Stimulated activated CD4-positive, alpha-beta T cell treated with anti-CD3 and anti-CD28 coated beads, TNF-alpha, amount 100 ng/mL, for 4 hours (primary cell): ENCODE measurements at regions not wholly inside any gene's neighbourhood (a gene's known extent, or its start where the extent isn't known, plus 50 kb on each side); places are given as distances from the start of the nearest gene placed in this dataset.

ENCODE experiments used
- DNase-seq, 3 experiments: peaks; one replicate each; pipeline ENCODE4 v3.0.0-alpha.2; 2020; ENCODE audit warnings: low read depth in 3 of 3

DNA sequence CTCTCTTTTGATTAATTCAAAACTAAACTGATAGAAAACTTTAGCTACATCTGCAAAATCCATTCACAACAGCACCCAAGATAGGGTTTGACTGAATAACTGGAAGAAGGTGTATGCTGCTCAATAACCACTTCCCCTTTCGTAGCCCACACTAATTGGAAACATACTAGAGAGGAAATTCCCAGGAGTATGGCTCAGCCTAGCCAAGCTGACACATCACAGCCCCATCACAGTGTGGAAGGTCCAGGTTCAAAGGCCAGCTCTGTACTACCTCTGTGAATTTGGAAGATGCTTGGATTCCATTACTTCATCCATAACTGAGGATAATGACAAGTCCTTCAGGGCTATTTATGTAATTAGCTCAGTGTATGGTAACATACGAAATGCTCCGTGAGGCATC lies 185.4 kb downstream of the FBXO15 start:
- no peak for DNase-seq

DNA sequence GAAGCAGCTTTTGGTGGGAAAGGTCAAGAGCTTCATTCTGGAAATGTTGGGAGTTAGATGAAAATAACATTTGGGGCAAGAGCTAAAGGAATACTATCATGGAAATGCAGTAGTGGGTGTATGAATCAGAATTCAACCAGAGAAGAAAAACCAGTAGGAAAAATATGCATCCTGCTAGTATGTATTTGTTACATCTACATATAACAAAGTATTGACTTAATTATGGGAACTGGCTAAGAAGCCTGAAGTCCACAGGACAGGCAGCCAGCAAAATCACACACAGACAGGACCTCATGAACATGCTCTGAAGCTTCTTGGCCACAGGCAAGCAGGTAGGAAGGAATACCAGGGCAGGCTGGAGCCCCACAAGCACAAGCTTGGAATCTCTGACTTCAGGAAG lies 185.8 kb downstream of the FBXO15 start:
- DNase-seq, result no peak

DNA sequence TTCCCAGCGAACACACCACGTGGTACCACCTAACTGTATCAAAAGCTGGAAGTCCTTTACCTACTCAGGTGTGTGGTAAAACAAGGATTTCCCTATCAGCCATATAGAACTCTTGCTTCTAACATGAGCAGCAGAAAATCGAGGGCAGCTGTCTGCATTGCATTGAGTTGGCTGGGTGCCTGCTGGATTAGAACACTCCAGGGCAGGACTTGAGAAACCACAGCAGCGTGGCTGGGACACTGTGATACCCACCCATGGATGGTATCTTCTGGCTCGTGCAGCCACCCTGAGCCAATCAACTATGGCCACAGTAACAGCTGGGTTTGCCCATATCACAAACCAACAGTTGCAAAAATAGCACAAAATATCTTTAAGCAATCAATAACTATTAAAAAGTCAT lies 188.3 kb downstream of the FBXO15 start:
- DNase-seq, result no peak

DNA sequence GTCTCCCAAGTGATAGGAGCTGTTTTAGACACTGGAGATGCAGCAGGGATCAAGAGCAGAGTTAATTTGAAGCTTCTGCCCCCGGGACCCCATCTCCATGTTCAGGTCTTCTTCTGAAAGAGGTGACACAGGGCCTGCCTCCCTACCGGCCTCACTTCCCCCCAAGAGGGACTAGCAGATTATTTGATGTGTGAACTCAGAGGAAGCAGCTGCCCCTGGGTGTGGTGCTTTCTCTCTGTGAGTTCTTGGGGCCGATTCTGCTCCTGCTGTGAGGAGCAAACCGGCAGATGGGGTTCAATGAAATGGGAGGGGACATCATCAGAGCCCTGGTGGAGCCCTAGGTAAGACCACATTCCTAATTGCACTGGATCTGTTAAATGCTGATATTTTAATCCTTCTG lies 193.4 kb downstream of the FBXO15 start:
- no peak for DNase-seq

DNA sequence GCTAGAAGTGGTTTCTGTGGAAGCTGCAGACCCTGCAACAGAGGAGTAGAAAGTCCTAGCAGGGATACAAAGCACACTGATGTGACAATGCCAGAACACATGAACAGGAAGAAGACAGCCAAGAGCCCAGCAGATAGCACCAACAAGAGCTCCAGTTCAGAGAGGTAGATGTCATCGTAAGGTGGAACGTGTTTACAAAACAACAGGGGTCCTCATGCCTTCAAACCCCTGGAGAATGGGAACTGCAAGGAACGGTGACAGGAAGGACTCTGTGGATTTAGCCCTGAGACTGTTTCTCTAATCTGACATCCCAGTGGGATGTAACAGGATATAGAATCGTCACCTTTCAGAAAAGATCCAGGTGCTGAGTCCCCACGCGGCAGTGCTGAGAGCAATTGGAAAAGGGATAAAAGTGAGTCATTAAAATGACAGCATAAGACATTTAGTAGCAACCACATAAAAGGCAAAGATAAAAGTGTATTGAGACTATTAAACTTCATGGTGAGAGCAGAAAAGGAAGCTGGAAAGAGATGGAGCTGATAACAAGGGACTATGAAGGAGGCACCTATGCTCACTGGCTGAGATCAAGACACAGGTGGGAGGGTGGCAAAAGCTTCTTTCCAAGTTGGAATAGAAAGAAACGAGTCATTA lies 195.2 kb downstream of the FBXO15 start:
- DNase-seq, result no peak

DNA sequence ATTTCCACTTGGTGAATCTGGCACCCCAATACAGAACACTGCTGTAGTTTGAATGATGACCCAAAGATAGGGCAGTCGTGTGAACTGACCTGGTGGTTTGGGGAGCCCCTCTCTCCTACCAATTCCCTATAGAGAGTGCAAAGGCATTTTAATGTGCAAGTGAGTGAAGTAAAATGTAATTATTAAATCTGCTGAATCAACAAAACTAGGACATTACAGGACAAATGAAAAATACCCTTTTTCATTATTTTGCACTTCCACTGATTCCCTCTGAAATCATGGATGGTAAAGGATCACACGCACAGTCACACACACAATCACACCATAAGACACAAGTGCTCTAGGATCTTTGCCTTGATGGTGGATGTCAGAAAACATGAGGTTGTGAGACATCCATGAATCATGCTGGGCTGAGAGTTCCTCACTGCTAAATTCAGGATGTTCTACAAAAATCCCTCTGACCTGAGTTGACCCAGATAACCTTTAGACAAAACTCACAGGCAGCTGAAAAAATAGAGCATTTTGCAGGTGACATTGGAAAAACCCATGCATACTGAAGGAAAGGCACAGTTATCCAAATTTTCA lies 197.4 kb downstream of the FBXO15 start:
- no peak for DNase-seq

DNA sequence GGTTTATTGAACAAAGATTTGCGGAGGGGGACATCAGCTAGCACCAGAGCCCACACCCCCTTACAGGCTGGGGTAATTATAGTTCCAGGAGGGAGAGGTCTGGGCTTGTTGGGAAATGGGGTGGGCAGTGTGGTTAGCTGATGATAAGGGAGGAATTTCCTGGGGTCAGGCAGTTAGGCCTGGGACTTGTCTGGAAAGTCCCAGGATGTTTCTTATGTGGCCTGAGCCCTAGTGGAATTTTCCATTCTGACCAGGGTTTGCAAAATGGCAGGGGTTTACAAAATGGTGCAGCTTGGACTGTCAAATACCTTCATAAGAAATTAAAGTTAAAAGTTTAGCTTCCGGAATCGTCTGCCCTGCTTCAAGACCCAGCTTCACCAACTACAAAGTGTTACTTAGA lies 199.1 kb downstream of the FBXO15 start:
- DNase-seq, result no peak

DNA sequence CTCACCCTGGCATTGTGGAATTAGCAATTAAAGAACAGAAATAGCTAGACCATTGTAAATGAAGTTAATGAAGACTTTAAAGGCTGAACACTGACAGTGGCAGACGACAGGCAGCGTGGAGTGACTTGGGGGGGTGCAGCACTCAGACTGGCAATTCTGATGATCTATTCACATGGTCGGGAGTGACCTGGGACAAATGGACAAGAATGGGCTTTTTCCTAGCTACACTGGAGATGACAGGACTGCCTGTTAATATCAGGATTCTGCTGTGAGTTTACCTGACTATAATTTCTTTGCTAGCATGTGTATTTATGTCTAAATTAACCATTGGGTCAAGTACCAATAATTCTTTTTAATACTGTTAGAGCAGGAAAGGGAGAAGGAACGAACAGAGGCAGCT lies 199.6 kb downstream of the FBXO15 start:
- DNase-seq, result no peak

DNA sequence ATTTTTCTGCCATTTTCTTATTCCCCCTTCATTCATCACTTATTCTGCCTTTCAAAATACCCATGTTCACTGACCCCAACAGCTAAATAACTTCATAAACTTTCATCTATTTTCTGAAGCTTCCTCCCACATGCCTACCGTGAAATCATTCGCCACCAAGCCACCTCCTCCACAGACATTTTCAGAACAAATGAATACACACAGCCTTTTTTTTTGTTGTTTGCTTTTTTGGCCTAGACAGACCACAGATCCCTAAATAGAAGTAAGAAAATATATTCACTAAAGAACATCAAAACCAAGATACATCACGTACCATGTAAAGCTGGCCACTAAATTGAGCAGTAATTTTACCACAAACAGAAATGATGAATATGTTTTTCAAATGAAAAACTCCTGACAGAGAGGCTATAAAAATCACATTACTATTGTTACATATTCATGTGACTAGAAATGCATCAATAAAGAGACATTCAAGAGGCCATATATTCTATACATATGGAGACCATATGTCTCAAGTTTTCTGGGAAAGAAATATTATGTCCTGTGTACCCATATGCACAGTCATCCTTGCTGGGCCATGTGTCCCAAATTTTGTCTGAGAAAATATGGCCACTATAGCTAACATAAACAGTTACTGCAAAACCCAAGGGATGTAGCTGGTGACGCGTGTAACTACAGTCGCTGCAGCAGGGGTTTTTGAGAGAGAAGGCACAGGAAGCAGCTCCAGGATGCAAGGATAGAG lies 200.3 kb downstream of the FBXO15 start:
- no peak for DNase-seq

DNA sequence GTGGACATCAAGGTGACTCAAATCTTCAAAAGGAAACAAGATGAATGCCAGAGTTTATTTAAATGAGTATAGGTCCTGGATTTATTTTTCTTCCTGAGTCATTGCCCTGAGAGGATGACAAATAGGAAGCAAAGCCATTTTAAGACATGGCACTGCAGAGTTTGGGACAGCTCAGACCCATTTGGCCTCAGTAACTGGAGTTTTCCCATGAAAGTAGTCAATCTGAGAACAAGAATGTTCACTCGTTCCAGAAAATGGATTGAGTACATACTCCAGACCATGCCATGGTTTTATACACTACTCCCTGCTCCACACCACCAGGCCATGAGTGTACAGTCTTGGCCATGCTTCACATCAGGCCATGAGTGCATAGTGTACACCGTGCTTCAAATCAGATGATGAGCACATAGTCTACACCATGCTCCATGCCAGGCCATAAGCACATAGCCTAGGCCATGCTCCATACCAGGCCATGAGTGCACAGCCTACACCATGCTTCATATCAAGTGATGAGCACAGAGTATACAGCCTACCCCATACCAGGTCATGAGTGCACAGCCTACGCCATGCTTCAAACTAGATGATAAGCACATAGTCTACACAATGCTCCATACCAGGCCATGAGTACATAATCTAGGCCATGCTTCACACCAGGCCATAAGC lies 202.4 kb downstream of the FBXO15 start:
- DNase-seq, result no peak

DNA sequence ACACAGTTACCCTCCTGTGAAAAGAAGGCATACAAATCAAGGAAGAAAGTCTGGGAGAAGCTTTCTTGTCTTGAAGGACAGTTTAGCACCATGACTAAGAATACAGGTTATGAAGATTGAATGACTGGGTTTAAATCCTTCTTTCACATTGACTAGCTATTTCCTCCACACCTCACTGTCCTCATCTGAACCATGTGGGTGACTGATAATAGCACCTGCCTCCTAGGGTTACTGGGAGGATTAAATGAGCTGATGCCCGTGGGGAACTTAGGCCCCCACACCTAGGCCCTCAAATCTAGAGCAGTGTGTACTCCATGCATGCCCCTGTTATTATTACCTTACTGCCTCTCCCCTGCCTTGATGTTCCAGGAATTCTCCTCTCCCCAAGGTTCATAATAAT lies 202.9 kb downstream of the FBXO15 start:
- DNase-seq, result no peak

DNA sequence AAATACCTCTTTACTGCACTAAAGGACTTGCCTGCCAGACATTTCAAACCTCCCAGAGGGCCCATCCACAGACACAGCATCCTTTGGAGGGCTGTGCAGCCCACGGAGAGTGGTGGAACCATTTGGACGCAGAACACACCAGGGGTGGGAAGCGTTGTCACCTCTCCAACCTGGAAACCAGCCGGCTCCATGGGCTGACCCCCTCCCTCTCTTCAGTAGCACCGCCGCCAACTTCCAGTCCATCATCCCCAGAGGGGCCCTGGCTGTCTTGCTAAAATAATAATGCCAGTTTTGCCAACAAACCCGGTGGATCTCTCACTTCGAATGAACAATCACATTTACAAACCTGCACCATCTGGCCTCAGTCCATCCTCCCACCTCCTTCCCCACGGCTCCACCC lies 203.9 kb downstream of the FBXO15 start:
- DNase-seq, result no peak

DNA sequence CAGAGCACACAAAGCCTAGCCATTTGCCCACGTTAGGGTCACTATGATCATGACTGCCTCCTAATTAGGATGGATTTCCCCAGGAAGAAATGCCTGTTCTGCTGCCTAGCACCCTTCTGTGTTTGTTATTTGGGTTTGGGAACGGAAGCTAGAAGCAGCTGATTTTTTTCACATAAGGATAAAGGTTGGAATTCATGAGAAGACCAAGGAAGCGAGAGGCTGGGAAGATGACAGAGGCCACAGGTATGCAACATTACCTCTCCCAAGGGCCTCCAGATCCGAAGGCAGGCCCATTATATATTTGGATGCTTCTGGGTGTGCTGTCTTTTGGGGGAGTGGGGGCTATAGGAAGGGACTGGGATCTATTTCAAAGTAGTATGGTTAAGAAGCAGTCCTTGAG lies 204.7 kb downstream of the FBXO15 start:
- DNase-seq, result no peak

DNA sequence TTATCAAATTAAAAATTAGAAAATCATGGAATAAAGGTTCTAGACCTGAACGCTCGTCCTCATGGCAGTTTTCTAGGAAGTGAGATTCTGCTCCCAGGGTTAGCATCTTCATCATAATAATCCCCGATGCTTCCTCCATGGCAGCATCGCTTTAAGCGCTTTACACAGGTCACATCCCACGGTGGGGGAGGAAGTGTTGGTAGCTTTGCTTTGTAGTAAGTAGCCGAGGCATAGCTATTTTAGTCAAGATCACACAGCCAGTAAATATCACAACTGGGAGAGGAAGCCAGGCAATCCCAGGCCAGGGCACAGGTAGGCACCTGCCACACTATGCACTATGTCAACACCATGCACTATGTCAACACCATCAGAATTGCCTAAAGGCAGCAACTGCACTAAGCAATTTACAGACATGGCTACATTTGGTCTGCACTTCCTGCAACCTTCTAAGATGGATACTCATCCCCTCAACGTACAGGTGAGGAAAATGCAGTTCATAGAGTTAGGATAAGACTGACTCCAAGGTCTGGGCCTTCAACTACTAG lies 205.5 kb downstream of the FBXO15 start:
- no peak for DNase-seq

DNA sequence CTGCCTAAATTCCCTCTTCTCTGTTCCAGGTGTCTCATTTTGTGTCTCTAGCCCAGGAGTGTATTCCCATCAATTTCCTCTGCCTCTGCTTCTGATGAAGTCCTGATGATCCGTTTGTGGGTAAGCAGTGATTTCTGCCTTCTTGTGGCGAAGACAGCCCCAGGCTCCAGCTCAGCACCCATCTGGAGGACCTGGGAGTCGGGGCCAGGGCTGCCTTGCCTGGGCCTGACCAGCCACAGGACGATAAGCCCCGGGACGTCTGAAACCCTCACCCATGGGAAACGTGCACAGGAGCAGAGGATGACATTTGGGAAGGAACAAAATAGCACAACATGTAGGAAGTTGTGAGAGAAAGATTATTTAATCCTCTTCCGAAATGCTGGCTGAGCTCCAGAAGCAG lies 206.9 kb downstream of the FBXO15 start:
- no peak for DNase-seq

DNA sequence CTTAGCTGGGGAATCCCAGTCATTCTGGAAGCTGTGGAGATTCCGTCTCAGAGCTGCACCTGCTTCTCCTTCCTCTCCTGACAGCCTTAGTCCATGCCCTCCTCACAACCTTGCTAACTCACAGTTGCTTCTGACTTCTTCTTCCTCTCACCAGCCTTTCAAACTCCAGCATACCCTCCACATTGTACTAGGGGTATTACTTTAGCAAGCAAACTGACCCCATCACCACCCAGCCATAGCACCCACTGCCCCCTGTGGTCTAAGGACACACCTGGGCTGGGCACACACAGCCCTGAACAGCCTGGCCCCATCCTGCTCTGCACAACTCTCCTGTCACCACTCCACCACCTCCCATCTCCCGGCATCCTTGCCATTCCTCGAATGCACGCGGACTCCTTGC lies 208.2 kb downstream of the FBXO15 start:
- DNase-seq, result no peak

DNA sequence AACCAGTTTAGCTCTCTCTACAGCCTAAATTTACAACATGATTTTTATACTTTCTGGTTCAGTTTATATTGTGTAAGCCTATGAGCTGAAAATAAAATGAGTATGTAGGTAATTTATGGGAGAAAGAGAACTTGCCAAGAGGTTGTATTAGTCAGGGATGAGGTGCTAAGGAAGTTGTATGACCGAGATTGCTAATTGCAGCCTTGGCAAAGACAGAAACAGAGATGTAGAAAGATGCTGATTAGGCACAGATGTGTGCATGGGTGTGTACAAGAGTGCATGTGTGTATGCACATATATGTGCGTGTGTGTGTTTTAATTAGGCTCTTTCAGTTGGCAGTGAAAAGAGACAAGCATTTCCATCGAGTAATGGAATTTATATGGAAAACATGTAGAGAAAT lies 213.9 kb downstream of the FBXO15 start:
- DNase-seq, result no peak

DNA sequence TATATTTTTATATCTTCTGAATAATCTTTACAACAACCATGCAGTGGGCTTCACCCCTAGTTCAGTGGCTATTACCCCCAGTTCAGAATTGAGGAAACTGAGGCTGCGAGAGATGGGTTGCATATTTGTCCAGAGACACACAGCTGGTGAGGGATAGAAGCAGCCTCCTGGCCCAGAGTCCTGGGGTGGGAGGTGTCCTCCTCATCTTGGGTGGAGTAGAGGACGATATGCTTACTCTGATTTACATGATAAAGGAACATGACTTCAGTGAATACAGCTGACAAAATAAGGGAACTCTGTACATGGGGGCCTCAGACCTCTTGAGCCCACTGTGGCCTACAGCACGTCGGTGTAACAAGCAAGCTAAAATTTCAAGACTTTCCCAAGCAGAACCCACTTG lies 214.7 kb downstream of the FBXO15 start:
- no peak for DNase-seq

DNA sequence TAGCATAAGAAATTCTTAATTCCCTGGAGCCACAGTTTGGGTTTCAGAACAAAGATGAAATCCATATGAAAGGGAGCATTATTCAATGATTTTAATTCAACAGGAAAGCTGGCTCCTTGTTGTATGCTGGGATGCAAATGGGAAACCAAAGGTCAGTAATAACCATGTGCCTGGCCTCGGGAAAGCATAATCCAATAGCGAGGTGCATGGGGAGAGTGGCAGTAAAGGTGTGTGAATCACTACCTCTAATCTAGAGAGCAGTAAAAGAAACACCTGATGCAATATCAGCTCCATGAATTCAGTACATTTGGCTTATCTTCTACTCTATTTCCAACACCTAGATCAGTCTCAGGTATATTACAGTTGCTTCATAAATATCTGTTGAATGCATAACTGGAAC lies 220.1 kb downstream of the FBXO15 start:
- no peak for DNase-seq

DNA sequence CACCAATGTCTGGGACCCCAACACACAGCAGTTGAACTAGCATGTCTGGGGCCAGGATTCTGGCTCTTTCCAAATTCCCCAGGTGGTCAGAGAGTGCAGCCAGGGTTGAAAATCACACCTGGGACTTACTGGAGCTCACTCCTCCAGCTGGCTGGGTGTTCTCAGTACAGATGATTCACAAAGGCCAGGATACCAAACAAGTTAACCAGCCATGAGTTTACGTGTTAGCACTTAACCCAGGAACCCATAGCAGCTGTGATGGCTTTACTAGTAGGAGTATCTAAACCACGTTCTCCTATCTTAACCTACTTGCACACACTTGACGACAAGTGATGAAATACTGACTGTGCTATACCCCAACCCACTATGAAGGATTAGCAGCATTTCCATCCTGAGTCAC lies 222.8 kb downstream of the FBXO15 start:
- DNase-seq, result no peak

DNA sequence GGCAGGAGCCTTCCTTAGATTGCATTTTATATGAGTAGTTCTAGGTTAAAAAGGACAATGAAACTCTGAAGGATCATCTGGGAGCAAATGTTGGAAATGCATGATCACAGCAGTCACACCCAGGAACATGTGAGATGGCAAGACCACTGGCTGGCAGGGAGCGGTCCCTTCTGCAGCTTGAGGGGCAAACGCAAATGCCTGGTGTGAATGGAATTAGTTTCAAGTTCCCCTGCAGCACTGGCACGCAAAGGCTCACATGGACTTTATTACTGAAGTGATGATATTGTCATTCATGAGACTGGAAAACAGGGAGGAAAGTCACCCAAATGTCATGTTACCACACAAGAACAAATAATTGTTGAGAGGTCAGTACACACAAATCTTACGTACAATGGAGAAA lies 223.3 kb downstream of the FBXO15 start:
- DNase-seq, result no peak

DNA sequence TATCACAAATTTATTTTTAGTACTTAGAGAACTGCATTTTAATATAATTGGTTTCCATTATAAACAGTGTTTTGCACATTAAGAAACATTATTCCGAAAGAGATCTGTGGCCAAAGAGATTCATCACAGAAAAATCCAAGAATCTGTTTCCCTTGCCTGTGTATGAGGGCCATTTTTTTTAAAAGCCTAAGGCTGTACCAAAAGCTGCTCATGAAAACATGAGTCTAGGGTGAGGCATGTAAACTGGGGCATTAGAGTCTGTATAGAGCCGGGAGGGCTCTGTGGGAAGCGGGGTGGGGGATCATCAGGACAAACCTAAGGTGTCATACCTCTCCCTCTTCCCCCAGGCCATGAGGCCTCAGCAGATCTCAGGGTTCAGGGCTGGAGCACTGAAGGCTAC lies 223.8 kb downstream of the FBXO15 start:
- no peak for DNase-seq

DNA sequence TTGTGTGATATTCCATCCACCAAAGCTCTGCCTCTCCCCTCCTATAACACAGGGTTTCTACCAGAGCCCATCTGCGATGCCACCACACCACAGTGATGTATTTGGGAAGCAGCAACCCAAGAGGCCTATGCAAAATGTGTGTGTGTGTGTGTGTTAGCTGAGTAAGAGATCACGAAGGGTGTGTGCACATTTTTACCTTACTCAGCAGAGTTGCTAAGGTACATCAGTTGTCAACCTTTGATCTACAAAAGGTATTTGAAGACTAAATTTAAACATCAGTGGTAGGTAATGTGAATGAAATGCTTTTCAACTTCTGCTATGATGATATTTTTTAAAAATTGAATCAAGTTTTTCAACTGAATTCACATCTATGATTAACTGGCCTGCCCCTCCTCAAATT lies 227.6 kb downstream of the FBXO15 start:
- no peak for DNase-seq
